ENCODE measurements at regions not wholly inside any gene's neighbourhood (a gene's known extent, or its start where the extent isn't known, plus 50 kb on each side); places are given as distances from the start of the nearest gene placed in this dataset.

DNA sequence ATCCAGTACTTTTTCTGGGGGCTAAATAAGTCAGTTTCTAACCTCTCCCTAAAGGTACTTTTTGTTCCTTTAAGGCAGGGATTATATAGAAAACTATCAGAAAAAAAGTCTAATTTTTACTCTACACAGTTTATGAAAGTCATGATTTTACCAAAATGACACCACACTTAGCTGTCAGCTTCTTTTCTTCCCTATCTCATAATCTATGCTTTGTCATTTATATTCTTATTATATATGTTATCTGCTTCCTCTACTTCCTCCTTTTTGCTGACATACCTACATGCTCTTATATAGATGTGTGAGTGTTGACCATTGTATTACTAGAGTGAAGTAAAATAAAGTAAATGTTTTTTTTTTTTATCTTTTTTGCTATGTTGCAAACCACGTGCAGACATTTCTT, 203.9 kb upstream of the CHRM2 start:
- DNase-seq, result no peak

DNA sequence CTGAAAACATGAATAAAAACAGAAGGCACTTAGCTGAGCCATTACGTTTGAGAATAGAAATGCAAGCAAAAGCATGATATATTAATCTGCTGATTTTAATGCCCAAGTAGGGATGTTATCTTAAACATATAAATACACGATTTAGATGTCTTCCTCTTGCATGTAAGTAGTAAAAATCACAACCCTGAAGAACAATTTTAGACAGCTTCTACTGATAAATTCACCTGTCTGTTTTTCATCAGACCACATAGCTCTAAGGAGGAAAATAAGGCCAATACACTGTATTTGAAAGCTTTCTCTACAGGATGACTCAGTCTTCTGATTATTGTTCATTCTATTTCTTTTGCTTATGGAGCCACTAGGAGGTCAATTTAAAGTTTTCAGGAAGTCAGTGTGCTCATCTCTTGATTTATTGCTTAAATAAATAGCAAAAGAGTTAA, 210.9 kb upstream of the CHRM2 start:
- DNase-seq, result no peak

DNA sequence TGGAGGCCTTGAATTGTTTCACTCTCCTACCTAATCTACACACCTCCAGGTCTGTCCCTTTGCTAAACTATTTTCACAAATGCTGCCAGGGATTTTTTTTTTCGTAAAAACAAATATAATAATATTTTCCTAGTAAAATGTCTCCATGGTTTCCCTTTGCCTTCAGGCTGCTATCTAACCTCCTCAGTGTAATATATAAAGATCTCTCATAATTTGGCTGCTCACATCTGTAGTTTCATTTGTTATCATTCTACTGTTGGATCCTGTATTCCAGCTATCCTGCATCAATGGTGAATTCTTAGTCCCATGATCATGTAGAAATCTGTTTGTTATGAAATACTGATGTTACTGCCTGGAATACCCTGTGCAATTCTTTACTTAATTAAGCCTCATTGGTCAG, 211.9 kb upstream of the CHRM2 start:
- DNase-seq, result no peak

DNA sequence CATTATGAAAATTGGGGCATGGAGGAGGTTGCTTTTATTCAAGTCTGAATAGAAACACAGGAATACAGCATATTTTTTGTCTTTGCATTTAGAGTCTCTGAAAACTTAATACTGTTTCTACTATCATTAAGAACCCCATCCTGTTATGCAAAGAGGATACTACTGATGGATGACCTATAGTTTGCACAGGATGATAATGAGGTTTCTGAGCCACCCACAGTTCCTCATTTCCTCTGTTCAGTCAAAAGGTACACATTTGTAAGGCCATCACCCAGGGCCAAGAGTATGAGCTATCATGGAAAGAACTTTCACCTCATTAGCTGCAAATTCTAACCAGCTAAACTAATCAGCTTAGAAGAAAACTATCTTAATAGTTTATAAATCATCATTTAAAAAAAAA, 213.0 kb upstream of the CHRM2 start:
- no peak for DNase-seq

DNA sequence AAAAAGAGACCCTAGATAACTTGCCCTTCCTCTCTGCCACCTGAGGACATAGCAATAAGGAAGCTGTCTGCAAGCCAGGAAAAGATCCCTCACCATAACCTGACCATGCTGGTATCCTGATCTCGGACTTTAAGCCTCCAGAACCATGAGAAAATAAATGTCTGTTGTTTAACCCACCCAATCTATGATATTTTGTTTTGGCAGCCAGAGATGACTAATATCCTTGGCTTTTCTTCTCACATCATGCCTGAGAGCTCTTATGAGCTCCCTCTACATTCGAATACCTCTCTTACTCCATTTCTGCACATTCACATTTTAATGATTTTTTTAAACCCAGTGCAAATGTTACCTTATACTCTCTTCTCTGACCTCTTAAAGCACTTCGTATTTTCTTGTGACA, 214.0 kb upstream of the CHRM2 start:
- DNase-seq, result no peak

DNA sequence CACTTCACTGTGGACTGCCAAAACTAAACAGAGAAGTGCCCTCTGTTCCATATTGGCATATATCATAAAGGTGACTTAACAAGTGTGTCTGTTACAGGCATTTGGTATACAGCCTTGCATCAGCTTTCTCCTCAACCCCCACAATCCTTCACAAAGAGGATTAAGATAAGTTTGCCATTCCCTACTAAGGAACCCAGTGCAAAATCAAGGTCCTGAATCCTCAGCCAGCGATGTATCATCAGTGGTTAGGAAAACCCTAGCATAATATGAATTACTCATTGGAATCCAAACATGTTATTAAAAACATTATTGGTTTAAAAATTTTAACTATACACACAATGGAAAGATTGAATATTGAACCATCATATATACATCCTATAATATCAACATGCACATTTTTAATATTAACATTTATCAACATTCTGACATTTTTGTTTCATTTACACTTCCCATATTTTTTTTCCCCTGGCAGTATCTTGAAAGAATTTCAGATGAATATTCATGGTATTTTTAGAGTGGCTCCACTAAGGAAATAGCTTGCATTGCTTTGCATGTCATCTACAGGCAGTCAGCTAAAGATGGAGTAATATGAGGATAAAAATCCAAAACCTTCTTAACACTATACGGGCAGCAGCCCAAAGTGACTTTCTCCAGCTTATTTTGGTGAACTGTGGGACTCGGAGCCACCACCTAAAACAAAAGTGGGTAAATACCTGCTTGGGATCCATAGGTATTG, 215.6 kb upstream of the CHRM2 start:
- DNase-seq, result no peak

DNA sequence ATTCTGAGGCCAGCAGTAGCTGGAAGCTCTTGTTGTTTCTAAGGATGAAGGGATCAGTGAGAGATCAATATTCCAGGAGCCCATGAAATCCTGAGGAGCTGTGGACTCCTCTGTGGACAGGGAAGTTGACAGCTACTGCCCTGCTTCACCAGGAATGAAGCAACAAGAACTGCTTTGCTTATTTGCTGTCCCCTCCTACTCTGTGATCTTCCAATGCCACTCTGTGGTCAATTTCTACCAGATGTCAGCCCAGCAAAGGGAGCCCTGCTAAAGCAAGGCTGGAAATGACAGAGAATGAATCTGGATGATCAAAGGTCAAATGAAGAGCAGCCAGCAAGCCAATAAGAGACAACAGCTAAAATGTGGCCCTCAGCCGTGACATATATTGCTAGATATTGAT, 227.5 kb upstream of the CHRM2 start:
- no peak for DNase-seq

DNA sequence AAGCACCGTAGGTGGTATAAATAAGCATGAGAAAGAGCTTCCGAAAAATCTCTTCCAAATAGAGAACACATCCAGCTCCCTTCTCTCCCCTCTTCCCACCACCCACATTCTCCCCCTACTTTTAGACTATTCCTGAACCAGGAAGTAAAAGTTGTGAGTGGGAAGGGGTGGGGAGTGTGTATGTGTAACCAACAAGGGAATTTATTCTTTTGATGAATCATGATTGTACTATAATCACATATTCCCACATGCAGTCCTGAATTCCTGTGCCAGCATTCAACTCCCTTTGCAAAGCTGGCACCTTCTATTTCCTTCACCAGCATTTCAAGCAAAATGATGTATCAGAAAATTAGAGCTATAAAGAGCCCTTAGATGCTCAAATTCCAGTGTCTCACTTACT, 230.6 kb upstream of the CHRM2 start:
- no peak for DNase-seq

DNA sequence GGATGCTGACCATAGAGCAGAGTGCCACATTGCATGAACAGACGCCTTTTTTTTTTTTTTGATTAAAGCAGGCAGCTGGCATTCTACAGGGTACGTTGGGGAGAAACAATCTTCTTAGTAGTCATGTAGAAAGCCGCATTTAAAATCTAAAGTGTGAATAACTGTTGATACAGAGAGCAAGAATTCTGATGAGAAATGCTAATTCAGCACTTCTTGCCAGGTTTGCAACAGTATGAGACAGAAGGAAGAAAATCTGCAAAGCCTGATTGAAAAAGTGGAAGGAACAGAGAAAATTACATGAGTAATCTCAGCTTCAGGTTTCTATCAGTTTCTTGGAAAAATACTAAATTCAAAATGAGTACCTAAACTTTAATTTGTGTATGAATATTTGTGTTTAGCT, 232.7 kb upstream of the CHRM2 start:
- DNase-seq, result no peak

DNA sequence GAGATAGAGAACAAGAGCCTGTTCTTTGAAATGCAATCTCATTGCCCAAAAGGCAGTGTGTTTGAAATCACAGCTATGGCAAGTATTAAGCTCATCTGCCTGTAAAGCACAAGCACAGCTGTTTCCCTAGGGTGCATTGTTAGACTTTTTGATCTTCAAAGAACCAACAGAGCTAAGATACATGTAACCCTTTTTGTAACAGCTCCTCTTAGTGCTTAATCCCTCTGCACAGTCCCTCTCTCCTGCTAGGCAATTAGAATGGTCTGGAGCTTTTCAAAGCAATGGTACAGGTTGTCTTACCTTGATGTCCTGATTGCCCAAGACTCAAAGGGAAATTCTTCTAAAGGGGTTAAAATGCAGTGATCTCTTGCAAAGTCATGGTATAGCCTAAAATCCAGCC, 249.6 kb upstream of the CHRM2 start:
- no peak for DNase-seq

DNA sequence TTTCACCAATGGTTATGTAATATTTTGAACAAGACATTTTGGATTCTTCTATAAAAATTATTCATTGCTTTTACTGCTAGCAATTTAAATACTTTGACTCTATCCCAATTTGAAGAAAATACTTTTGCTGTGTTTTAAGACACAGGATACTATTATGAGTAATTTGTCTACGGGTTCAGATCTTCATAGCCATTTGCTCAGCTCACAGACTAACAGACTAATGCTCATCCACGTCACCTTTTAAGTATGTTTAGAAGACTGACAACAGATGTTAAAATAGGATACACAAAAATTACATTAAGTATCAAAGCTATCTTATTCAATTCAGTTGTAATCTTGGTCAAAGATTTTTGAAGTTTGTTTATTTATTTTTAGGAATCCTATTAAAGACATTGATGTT, 251.3 kb upstream of the CHRM2 start:
- no peak for DNase-seq

DNA sequence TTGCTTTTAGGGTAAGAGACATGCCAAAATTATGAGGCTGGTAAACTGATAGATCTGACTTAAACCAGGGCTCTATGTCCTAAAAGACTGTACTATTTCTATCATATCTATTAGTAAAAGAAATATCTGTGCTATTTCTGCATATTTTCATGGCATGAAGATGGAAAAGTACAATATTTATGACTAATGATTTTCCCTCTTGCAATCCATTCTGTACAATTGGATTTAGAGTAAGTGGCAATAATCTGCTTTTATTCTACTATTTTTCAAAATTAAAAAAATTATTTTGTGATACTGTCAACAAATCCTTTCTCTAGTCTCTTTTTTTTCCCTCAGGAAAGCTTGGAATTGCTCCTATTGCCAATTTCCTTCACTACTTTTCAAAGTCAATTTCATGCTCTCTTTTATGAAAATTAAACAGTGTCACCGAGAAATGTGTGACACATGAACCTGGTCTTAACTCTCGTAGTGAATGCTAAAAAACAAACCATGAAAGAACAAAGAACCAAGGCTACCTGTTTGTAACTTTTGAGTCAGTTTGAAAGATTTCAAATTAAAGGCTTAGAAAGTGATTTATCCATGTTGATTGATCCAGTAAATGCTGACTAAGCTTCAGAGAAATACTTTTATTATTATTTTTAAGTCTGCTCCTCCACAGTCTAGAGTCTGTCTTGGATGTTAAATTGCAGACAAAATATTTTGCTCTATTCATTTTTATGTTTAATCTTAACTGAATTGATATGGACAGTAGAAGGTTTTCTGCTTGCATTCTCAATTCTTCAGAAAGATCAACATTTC, 262.7 kb upstream of the CHRM2 start:
- no peak for DNase-seq

DNA sequence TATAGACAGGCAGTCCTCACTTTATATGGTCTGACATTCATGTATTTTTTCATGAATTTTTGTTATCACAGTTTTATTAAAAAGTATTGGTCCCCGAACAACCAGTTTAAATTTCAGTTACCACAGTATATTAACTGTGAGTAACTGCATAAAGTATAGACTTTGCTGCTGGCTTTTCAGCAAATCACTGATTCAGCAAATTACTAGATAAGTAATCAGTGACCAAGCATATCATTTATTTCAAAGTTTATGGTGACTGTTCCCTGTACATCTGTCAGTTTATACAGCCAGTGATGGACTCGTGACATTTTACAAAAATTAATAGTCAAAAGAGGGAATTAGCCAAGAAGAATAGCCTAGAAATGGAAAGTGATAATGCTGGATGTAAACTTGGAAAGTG, 266.7 kb upstream of the CHRM2 start:
- no peak for DNase-seq

DNA sequence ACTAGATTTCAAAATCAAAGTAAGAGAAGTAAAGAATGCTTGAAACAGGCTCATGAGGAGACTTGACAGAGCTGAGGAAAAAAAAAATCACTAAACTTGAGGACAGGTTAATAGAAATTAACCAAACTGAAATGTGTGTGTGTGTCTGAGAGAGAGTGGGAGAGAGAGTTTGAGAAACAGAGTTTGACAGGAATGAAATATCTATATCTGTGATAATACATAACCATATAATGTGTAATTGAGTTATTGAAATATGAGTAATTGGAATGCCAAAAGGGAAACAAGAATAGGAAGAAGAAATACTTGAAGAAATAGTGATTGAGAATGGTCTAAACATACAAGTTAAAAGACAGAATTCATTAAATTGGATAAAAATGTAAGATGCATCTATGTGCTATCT, 268.0 kb upstream of the CHRM2 start:
- no peak for DNase-seq

DNA sequence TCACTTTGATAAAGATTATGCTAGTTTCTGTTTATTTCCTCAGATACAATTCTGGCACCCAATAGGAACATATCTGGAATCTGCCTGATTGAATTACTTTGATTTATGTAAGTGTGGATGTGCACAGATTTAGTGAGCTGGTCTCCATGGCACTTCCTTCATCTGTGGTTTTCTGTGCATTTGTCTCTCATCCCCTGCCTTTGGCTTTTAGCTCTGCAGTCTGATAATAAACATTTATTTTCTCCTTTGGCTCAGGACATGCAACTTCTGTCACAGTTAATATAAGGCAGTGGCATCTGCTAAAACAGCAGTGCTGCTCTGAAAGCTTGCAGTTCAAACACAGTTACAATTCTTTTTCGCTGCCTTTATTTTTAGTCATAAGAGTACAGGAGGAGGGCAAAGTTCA, 273.7 kb upstream of the CHRM2 start:
- DNase-seq, result no peak

DNA sequence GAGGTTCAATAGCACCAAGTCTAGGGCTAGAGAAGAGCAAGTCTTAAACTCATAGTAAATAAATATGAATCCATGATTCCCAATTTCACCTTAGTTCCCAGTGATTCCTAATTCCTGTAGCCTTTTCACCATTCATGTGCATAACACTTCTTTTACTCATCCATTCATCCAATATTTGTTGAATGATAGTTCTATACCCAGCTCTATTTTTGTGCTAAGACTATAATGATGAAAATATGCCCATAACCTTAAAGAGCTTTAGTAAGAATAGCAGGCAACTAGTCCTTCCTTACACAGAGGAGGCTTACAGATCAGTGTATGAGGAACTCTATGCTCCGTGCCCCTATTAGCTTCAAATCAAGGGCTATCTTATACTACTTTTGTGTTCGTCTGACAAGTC, 280.2 kb upstream of the CHRM2 start:
- no peak for DNase-seq

DNA sequence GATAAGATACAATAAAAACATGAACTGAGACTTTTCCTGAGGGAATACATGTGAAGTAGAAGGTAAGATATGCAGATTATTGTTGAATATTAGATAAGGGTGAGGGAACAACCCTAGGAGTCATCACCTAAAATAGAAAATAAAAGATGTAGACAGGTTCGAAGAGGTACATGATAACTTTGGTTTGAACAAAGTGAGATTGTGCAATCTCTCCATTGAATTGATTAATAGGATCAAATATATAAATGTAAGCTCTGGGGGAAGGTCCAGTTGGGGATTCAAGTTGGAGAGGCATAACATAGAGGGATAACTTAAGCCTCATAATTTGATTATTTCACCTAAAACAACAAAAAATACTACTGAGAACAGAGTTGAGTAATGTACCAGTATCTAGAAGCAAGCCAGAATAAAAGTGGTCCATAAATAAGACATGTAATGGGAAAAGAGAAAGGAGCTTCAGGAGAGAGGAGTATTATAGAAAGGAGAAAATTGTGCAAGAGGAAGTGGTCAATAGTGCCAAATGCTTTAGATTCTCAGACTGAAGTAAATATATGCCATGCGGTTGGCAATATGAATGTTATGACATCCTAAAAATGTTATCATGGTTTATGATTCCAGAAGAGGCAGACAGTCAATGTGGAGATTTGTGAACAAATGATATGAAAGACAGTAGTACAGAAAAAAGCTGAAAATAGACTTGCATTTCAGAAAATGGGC, 282.3 kb upstream of the CHRM2 start:
- DNase-seq, result no peak

DNA sequence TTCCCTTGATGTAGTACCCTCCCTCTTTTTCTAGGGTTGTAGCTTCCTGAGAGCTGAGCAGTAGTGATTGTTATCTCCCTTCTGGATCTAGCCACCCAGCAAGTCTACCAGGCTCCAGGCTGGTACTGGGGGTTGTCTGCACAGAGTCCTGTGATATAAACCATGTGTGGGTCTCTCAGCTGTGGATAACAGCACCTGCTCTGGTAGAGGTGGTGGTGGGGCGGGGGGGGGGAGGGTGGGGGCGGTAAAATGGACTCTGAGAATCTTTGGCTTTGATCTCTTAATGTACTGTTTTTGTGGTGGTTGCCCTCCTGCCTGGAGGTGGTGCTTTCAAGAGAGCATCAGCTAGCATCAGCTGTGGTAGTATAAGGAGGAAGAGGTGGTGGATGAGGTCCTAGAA, 302.0 kb upstream of the CHRM2 start:
- DNase-seq, result no peak

DNA sequence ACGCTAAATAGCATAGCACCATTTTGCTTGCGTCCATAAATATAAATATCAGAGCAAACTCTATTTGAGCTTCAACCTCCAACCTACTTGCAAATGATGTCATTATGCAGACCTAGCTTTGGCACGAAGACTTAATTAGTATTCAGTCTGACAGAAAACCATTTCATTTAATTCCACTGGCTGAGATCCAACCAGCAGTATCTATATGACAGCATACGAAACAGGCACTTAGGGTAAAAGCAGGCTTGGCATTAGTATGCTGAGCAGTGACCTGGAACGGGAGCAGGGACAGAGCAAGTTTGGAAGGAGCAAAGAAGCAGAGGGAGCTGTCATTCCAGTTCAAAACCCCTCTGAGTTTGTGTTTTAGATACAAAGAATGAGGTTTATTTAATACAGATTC, 312.5 kb upstream of the CHRM2 start:
- DNase-seq, result peak; percentile 68

DNA sequence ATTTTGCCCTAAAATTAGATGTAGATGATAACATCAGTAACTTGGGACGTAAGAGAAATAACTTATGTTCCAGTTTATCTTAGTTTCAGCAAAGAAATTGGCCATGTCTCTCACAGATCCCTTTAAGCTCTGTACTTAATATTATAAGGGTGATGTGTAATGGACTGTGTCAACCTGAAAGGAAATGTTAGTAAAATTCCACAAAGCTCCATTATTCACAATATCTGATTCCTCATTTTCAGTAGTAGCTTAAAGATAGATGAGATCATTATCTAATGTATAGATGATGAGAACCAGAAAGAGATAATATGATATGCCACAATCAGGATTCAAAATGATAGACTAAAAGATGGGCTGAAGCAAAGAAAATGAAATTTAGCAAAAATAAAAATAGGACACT, 316.8 kb upstream of the CHRM2 start:
- DNase-seq, result no peak

DNA sequence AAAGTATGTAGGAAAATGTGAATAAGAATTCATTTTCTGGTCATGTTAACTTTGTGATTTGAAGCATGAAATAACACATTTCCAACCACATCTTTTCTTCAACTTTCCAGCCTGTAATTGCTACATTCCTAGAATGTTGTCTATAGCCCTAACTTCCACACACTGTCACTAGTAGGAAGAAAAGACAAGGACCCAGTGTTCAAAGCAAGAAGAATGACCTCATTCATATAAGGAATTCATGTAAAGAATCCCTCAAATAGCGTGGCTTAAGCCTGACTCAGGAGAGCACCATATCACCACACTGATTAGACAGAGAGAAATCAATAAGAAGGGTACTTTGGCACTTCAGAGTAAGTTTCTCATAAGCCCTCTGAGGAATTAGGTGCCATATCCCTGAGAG, 318.7 kb upstream of the CHRM2 start:
- DNase-seq, result no peak

DNA sequence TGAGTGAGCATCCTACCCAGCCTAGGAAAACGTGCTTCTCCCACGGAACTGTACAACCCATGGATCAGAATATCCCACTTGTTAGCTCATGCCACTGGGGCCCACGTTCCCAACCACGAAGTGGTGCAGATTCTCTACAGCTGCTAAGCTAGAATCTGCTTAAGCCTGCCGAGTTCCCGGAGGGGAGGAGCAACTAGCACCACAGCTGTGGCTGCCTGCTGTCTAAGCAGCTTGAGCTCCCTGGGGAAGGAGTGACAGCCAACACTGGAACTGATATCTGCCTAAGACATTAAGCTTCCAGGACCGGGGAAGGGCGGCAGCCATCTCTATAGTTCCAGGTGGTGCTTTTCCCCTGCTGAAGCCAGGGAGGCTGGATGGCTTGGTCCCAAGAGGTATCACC, 334.7 kb upstream of the CHRM2 start:
- no peak for DNase-seq

DNA sequence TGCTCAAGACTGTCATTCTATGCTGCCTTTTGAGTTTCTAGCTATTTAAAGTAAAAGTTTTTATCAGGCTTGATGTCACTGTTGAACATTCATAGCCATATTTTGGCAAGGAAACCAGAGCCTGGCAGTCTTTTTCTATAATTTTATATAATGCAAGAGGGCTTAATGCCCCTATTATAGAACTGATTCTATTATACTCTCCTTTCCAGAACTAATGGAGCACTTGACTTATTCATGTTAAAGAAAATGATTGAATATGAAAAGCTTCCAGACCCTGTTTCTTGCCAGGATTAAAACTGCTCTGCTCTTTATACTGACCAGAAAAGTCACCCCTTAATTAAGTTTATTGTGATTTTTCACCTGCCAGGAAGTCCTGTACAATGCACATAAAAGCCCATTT, 337.6 kb upstream of the CHRM2 start:
- DNase-seq, result peak; percentile 18

DNA sequence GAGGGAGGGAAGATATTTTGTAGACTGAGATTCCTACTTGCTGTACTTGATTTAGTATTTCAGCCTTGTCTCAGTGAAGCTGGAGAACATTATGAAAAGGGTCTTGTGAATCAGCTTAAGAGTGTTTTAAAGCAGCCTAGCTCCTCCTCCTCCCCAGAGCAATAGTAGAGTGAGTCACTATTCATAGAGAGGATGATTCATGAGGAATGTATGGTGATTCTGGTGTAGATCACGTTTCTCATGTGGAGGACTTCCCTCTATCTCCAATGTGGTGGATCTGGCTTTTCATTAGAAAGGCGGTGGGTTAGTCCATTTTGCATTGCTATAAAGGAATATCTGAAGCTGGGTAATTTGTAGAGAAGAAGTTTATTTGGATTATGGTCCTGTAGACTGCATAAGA, 340.1 kb upstream of the CHRM2 start:
- no peak for DNase-seq
